H9 (cell line): ENCODE measurements at regions not wholly inside any gene's neighbourhood (a gene's known extent, or its start where the extent isn't known, plus 50 kb on each side); places are given as distances from the start of the nearest gene placed in this dataset.
A peak's percentile ranks its signal among the peaks of the same experiment; 100 is the strongest.

Experiments used
- DNase-seq: peaks from one replicate; pipeline ENCODE4 v3.0.0-alpha.2; 2017
- H2AFZ ChIP-seq: one replicate; pipeline ENCODE4 v1.6.1; 2013; ENCODE audit warnings: mild to moderate bottlenecking, low read length, control low read depth, moderate library complexity
- H2AK5ac ChIP-seq: 2 replicates; pipeline ENCODE4 v1.6.1; 2013; ENCODE audit warnings: low read length, control low read depth, mixed read lengths; ENCODE audit not compliant: insufficient read length
- H2BK120ac ChIP-seq: one replicate; pipeline ENCODE4 v1.6.1; 2013; ENCODE audit warnings: low read depth, mild to moderate bottlenecking, low read length, control low read depth, inconsistent platforms; ENCODE audit not compliant: poor library complexity, severe bottlenecking
- H2BK12ac ChIP-seq: 2 replicates; pipeline ENCODE4 v1.6.1; 2013; ENCODE audit warnings: low read length, control low read depth, mixed read lengths, low read depth; ENCODE audit not compliant: insufficient read length
- H2BK15ac ChIP-seq: 2 replicates; pipeline ENCODE4 v1.6.1; 2013; ENCODE audit warnings: low read depth, low read length, control low read depth
- H2BK20ac ChIP-seq: one replicate; pipeline ENCODE4 v1.6.1; 2013; ENCODE audit warnings: low read depth, mild to moderate bottlenecking, low read length, control low read depth, inconsistent platforms; ENCODE audit not compliant: poor library complexity, severe bottlenecking
- H2BK5ac ChIP-seq: 2 replicates; pipeline ENCODE4 v1.6.1; 2013; ENCODE audit warnings: low read length, control low read depth, mixed read lengths; ENCODE audit not compliant: insufficient read length
- H3K14ac ChIP-seq: 2 replicates; pipeline ENCODE4 v1.6.1; 2013; ENCODE audit warnings: low read length, control low read depth; ENCODE audit not compliant: insufficient read depth
- H3K18ac ChIP-seq: 2 replicates; pipeline ENCODE4 v1.6.1; 2013; ENCODE audit warnings: low read depth, mild to moderate bottlenecking, mixed read lengths, low read length, control low read depth; ENCODE audit not compliant: insufficient read length
- H3K23ac ChIP-seq: 2 replicates; pipeline ENCODE4 v1.6.1; 2013; ENCODE audit warnings: low read length, control low read depth, mixed read lengths, low read depth; ENCODE audit not compliant: insufficient read length
- H3K23me2 ChIP-seq: 2 replicates; pipeline ENCODE4 v1.6.1; 2013; ENCODE audit warnings: low read depth, mild to moderate bottlenecking, mixed read lengths, low read length, control low read depth; ENCODE audit not compliant: insufficient read length, poor library complexity, severe bottlenecking
- H3K27ac ChIP-seq: 2 replicates; pipeline ENCODE4 v1.5.1; 2013; ENCODE audit warnings: low read length, control low read depth, mixed read lengths, low read depth; ENCODE audit not compliant: insufficient read length
- H3K27me3 ChIP-seq: 2 replicates; pipeline ENCODE4 v1.6.1; 2013; ENCODE audit warnings: low read length, control low read depth, inconsistent platforms; ENCODE audit not compliant: insufficient read depth
- H3K4ac ChIP-seq: 2 replicates; pipeline ENCODE4 v1.6.1; 2013; ENCODE audit warnings: low read depth, mild to moderate bottlenecking, control low read depth, inconsistent platforms, low read length, moderate library complexity
- H3K4me1 ChIP-seq: 2 replicates; pipeline ENCODE4 v1.6.1; 2013; ENCODE audit warnings: low read length, control low read depth, inconsistent platforms; ENCODE audit not compliant: insufficient read depth
- H3K4me2 ChIP-seq: 2 replicates; pipeline ENCODE4 v1.6.1; 2013; ENCODE audit warnings: low read length, control low read depth, mixed read lengths; ENCODE audit not compliant: insufficient read length, insufficient read depth
- H3K56ac ChIP-seq: 2 replicates; pipeline ENCODE4 v1.6.1; 2013; ENCODE audit warnings: low read depth, mild to moderate bottlenecking, mixed read lengths, low read length, control low read depth; ENCODE audit not compliant: insufficient read length
- H3K79me1 ChIP-seq: 2 replicates; pipeline ENCODE4 v1.6.1; 2013; ENCODE audit warnings: low read depth, mild to moderate bottlenecking, moderate library complexity, low read length, control low read depth, inconsistent platforms; ENCODE audit not compliant: insufficient read depth, poor library complexity, severe bottlenecking
- H3K79me2 ChIP-seq: 2 replicates; pipeline ENCODE4 v1.6.1; 2013; ENCODE audit warnings: low read length, control low read depth, inconsistent platforms; ENCODE audit not compliant: insufficient read depth
- H3K9ac ChIP-seq: 2 replicates; pipeline ENCODE4 v1.6.1; 2013; ENCODE audit warnings: low read length, control low read depth, mixed read lengths; ENCODE audit not compliant: insufficient read length; ENCODE audit errors: extremely low read depth
- H3K9me3 ChIP-seq: one replicate; pipeline ENCODE4 v1.6.1; 2013; ENCODE audit warnings: low read depth, low read length, inconsistent platforms; ENCODE audit not compliant: control insufficient read depth
- H3T11ph ChIP-seq: one replicate; pipeline ENCODE4 v1.6.1; 2013; ENCODE audit warnings: mild to moderate bottlenecking, low read length, control low read depth, inconsistent platforms
- H4K20me1 ChIP-seq: one replicate; pipeline ENCODE4 v1.6.1; 2013; ENCODE audit not compliant: control insufficient read depth, insufficient read length, insufficient read depth
- H4K5ac ChIP-seq: 2 replicates; pipeline ENCODE4 v1.6.1; 2013; ENCODE audit warnings: low read depth, mild to moderate bottlenecking, mixed read lengths, low read length, control low read depth; ENCODE audit not compliant: insufficient read length
- H4K8ac ChIP-seq: replicated peaks from 2 replicates; pipeline ENCODE4 v1.6.1; 2013; ENCODE audit warnings: low read length, control low read depth, mixed read lengths, low read depth; ENCODE audit not compliant: insufficient read length
- H4K91ac ChIP-seq: 2 replicates; pipeline ENCODE4 v1.6.1; 2013; ENCODE audit warnings: low read depth, mild to moderate bottlenecking, moderate library complexity, mixed read lengths, low read length, control low read depth; ENCODE audit not compliant: insufficient read length
- H3K27ac Mint-ChIP-seq, 3 experiments: 2 replicates in 2 of 3; 3 replicates in 1 of 3; pipeline ENCODE4 v1.8.0; 2020 to 2021; ENCODE audit warnings: mixed read lengths in 3 of 3, mild to moderate bottlenecking in 1 of 3, moderate library complexity in 1 of 3
- H3K27me3 Mint-ChIP-seq: 2 replicates; pipeline ENCODE4 v1.8.0; 2021; ENCODE audit warnings: low read depth, mild to moderate bottlenecking, moderate library complexity, mixed read lengths
- H3K36me3 Mint-ChIP-seq, 3 experiments: 2 replicates in 2 of 3; 3 replicates in 1 of 3; pipeline ENCODE4 v1.8.0; 2020 to 2021; ENCODE audit warnings: low read depth in 3 of 3, mixed read lengths in 3 of 3; ENCODE audit not compliant: insufficient read depth in 1 of 3
- H3K4me1 Mint-ChIP-seq, 2 experiments: 2 replicates each; pipeline ENCODE4 v1.8.0; 2020; ENCODE audit warnings: mixed read lengths in 2 of 2
- H3K4me3 Mint-ChIP-seq, 2 experiments: 2 replicates in 1 of 2; 3 replicates in 1 of 2; pipeline ENCODE4 v1.8.0; 2020 to 2021; ENCODE audit warnings: mild to moderate bottlenecking in 2 of 2, mixed read lengths in 2 of 2, moderate library complexity in 1 of 2
- H3K9me3 Mint-ChIP-seq, 2 experiments: 2 replicates in 1 of 2; 3 replicates in 1 of 2; pipeline ENCODE4 v1.8.0; 2020; ENCODE audit warnings: mild to moderate bottlenecking in 2 of 2, mixed read lengths in 2 of 2, moderate library complexity in 1 of 2
- WGBS: extraction: QIAGEN DNeasy Blood & Tissue Kit; methylation state at CpG from one replicate; pipeline ENCODE4 v1.1.7; 2013; ENCODE audit warnings: missing lambda C conversion rate, low lambda C conversion rate, mixed read lengths; ENCODE audit not compliant: insufficient read length; ENCODE audit errors: extremely low coverage; 5-methylcytosine and 5-hydroxymethylcytosine counted together
- TF ChIP-seq, protein P1 (sequence below): fragments of 200-600 bp; sonication (generic); conservative IDR thresholded peaks from 3 replicates; pipeline ENCODE4 v1.8.0; 2021; ENCODE audit warnings: antibody characterized with exemption, mild to moderate bottlenecking

- Histone ChIP-seq H4K91ac (no peak overlapping the region), H3K4ac (no peak overlapping the region), H3K79me2 (no peaks in the 10 kb centered on the region), H3K9ac (no peak overlapping the region), H3K4me1 (no peaks in the 10 kb centered on the region), H4K5ac (no peak overlapping the region), H3K18ac (no peak overlapping the region), H3K14ac (no peak overlapping the region), H4K8ac (no peak overlapping the region), H2AFZ (no peak overlapping the region), H3K27ac (no peak overlapping the region), H3K9me3 (no peaks in the 10 kb centered on the region), H3K23me2 (no peaks in the 10 kb centered on the region), H3K56ac (no peak overlapping the region), H3K23ac (no peak overlapping the region), H3T11ph (no peak overlapping the region), H2BK12ac (no peak overlapping the region), H2AK5ac (no peak overlapping the region), H4K20me1 (no peaks in the 10 kb centered on the region), H3K79me1 (no peaks in the 10 kb centered on the region), H2BK15ac (no peak overlapping the region), H2BK20ac (no peak overlapping the region), H3K4me2 (no peak overlapping the region), H2BK120ac (no peak overlapping the region), H3K27me3 (no peaks in the 10 kb centered on the region), H2BK5ac (no peak overlapping the region)
- Mint-ChIP-seq H3K4me1 (peaks cover 30 to 34% of the 10 kb centered on the region in 2 experiments), H3K27me3 (peaks cover 2% of the 10 kb centered on the region; the same call in 1 of the 2 replicates), H3K4me3 (no peak overlapping the region), H3K27ac (peak overlapping the region in 1 of 3 experiments; percentile 72; a peak in 2 of 7 replicates), H3K9me3 (peaks cover 1% of the 10 kb centered on the region in 2 experiments; a peak in 3 of 5 replicates), H3K36me3 (peaks cover 1 to 3% (median 2%) of the 10 kb centered on the region in 3 experiments; a peak in 5 of 7 replicates)
- DNase-seq, result peak; percentile 11
- TF ChIP-seq, protein P1, sequence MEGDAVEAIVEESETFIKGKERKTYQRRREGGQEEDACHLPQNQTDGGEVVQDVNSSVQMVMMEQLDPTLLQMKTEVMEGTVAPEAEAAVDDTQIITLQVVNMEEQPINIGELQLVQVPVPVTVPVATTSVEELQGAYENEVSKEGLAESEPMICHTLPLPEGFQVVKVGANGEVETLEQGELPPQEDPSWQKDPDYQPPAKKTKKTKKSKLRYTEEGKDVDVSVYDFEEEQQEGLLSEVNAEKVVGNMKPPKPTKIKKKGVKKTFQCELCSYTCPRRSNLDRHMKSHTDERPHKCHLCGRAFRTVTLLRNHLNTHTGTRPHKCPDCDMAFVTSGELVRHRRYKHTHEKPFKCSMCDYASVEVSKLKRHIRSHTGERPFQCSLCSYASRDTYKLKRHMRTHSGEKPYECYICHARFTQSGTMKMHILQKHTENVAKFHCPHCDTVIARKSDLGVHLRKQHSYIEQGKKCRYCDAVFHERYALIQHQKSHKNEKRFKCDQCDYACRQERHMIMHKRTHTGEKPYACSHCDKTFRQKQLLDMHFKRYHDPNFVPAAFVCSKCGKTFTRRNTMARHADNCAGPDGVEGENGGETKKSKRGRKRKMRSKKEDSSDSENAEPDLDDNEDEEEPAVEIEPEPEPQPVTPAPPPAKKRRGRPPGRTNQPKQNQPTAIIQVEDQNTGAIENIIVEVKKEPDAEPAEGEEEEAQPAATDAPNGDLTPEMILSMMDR, result no peak
- no CpG with 5 or more reads among the region's 2 CpGs for WGBS
These were observed 346.6 kb upstream of the MGMT start for GRCh38 chr10:129120441-129120840.
